Endometrium (tissue), 2 donors: ENCODE measurements at regions not wholly inside any gene's neighbourhood (a gene's known extent, or its start where the extent isn't known, plus 50 kb on each side); places are given as distances from the start of the nearest gene placed in this dataset.
"Not testable (repeated sequence)": the region's sequence is repeated elsewhere in the genome, so short reads cannot be mapped to it uniquely, and the experiment has no call there.

ENCODE experiments used
- FAIRE-seq: peaks from 2 replicates; lab custom pipeline; 2012; peaks lifted over from hg19 to GRCh38; lab: Jason Lieb, UNC
- donor health status: control.
- donor health status: control.

- FAIRE-seq: not testable (repeated sequence)
These were observed 81.6 kb upstream of the CCNG1 start for GRCh38 chr5:163355811-163356210.

GRCh38 chr5:163357636-163358035 is 79.8 kb upstream of the CCNG1 start:
- FAIRE-seq: no peak

GRCh38 chr5:163360656-163361055 is 76.7 kb upstream of the CCNG1 start:
- no peak for FAIRE-seq

GRCh38 chr5:163361450-163361849 is 75.9 kb upstream of the CCNG1 start:
- no peak for FAIRE-seq

DNA sequence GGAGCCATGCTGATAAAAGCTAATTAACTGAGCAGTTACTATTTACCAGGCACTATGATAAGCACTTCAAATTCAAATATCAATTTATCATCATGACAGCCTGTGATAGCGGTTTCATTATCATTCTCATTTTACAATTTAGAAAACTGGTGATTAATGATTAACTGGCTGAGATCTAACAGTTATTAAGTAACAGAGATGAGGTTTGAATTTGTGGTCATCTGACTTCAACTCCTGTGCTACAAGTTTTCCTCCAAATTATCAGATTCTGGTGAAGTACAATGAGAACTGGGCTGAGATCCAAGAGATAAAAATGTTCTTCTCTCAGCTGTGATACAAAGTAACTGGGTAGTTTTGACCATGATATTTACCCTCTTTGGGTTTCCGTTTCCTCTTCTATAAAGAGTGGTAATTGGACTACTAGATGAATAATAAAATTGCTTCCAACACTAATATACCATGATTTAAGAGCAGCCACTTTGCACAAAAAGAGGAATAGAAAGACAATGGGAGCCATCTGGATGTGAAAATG is 74.5 kb upstream of the CCNG1 start:
- FAIRE-seq: no peak

DNA sequence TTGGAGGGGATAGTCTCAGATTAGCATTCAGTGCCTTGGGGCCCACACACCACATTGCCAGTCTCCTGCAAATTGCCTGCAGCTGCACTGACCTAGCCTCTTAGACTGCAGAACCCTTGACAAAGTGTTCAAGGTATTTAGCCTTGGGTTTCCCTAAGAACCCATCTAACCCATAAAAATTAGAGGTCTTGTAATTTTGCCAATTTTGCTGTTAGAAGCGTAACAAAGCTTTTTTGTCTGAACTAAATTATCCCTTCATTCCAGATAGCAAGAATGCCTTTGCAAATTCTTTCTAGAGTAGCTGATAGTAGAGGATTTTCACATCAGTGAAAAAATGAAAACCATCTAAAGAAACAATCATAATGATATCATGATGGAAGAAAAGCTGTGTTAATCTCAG is 74.0 kb upstream of the CCNG1 start:
- no peak for FAIRE-seq

GRCh38 chr5:163366757-163367156 is 70.6 kb upstream of the CCNG1 start:
- FAIRE-seq: no peak

GRCh38 chr5:163369776-163370385 is 67.5 kb upstream of the CCNG1 start:
- peak; percentile 54 for FAIRE-seq

- FAIRE-seq: no peak
These were observed 63.8 kb upstream of the CCNG1 start for GRCh38 chr5:163373436-163374084.

- no peak for FAIRE-seq
These were observed 59.4 kb upstream of the CCNG1 start for GRCh38 chr5:163377982-163378381.

GRCh38 chr5:163379298-163380155 is 57.9 kb upstream of the CCNG1 start:
- no peak for FAIRE-seq

GRCh38 chr5:163381832-163382231 is 55.6 kb upstream of the CCNG1 start:
- no peak for FAIRE-seq

- FAIRE-seq: no peak
These were observed 53.6 kb upstream of the CCNG1 start for GRCh38 chr5:163383754-163384153.

GRCh38 chr5:163384669-163385068 is 52.7 kb upstream of the CCNG1 start:
- no peak for FAIRE-seq

DNA sequence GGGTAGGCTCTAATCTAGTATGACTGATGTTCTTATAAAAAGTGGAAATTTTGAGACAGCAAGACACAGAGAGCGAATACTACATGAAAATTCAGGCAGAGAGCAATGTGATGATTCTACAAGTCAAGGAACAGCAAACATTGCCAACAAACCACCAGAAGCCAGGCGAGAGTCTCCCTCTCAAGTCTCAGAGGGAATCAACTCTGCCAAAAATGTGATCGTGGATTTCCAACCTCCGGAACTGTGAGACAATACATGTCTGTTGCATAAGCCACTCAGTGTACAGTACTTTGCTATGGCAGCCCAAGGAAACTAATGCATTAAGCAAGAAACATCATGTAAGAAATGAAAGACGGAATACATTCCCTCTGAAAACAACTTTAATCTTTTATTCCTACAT is 52.1 kb upstream of the CCNG1 start:
- no peak for FAIRE-seq

DNA sequence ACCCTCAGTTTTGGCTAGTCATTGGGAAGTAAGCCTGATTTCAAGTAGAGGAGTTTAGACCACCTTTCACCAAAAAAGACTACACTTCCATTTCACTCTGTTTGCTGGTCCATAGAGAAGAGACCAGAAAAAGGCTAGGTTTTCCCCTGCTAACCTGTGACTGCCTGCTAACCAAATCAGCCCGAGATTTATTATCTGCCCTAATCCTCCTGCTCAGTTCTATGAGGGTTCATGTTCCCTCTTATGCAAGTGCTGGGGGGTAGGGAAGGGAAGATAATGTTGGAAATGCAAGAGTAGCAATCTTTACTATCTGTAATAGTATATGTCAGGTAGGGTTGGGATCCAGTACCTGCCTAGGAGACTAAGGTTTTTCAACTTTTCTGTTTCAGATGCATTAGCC is 51.6 kb upstream of the CCNG1 start:
- FAIRE-seq: no peak

DNA sequence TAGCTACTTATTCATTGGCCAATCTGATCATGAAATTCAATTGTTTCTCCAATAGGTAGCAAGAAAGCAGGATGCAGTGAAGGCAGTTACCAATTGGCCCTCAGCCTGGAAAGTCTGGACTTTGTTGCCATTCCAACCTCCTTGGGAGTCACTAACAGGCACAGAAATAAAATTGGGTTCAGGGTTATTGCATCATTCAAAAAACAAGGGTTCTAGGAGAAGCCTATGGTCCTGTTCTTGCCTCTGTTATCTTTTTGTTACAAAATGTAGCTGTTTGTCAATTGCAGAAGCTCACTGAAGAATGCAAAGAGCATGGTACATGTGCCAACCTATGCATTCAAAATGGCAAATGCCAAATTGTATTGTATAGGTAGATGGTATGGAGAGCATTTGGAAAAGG is 51.0 kb upstream of the CCNG1 start:
- no peak for FAIRE-seq

GRCh38 chr5:163387589-163388343 is 49.6 kb upstream of the CCNG1 start:
- no peak for FAIRE-seq
